ENCODE measurements at regions not wholly inside any gene's neighbourhood (a gene's known extent, or its start where the extent isn't known, plus 50 kb on each side); places are given as distances from the start of the nearest gene placed in this dataset.
A peak's percentile ranks its signal among the peaks of the same experiment; 100 is the strongest.
"Not testable (repeated sequence)": the region's sequence is repeated elsewhere in the genome, so short reads cannot be mapped to it uniquely, and the experiment has no call there.

DNA sequence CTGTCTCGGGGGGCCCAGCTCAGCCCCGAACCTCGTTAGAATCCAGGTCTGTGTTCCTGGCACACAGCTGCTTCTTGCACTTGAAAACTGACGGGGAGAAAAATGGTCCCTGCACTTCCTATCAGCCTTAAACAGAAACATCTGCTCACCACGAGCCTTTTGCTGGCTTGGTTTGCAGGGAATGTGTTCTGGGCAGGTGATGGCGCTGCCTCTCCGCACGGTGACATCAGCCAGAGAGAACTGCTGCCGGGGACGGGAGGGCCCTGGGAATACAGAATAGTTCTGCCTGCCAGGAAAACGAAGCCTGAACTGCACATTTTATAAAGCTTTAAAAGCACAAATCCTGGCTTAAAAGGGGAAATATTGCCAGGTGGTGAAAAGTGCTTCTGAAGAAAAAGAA lies 622.5 kb downstream of the TYW1 start:
- DNase-seq (ENCODE audit: low read depth): no peak

DNA sequence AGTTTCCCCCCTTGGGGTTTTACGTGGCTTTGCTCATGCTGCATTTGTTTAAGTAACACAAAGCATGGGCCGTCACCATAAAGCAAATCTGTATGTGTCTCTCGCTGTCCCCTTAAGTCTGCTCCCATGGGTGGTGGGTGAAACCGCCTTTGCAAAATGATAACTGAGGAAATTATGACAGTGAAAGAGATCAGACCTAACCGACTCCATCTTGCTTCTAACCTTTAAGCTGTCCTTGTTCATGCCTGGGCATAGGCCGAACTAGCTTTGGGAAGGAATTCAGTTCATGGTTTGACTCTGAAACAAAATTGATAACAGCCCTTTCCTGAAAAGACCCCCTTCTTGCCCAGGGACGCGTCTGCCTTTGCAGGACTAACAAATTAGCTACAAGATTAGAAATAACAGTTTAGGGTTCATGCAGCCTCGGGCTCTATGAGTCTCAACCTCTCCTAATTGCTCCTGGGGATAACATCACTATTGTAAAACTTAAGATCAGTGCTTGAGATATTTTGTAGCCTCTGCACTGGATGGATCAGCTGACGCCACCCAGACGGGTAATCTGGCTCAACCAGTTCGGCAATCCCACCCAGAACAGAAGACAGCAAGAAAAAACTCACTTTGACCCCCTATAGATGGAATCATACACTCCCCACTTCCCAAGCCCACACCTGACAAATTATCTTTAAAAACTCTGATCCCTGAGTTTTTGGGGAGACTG lies 623.7 kb downstream of the TYW1 start:
- DNase-seq (ENCODE audit: low read depth): no peak

DNA sequence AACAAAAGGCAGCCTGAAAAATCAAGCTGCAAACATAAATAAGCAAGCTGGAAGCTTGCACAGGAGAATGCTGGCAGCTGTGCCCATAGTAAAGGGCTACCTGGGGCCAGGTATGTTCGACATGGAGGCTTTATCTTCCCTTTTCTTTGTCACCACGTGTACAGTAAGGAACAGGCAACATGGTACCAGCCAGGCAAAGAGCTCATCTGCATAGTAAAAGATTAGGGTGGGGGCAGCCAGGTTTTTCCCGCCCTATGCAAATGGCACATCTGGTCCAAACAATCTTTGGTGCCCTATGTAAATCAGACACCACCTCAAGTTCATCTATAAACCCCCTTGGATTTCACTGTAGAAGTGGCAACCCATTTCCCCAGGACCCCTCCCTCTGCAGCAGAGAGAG lies 625.1 kb downstream of the TYW1 start:
- DNase-seq (ENCODE audit: low read depth): no peak

DNA sequence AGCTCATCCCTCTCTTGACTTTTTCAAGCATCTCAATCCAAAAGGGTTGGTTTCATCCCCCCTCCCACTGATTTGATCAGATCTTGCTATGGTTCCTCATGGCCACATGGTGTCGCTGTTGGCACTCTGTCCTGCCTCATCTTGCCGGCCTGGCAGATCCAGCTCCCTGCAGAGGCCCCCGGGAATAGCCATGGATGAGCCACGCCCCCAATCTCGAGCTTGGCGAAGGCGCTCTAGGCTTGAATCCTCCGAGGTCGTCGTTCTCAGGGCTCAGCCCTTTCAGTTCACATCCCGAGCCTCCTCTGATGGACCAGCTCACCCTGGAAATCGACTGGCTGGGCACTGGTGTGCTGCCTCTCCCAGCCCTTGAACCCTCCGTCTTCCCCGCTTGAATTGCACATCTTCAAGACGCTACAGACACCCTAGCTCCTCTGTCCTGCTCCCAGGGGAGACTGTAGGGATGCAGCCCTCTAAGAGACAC lies 628.7 kb downstream of the TYW1 start:
- peak; percentile 3 for DNase-seq (ENCODE audit: low read depth)

DNA sequence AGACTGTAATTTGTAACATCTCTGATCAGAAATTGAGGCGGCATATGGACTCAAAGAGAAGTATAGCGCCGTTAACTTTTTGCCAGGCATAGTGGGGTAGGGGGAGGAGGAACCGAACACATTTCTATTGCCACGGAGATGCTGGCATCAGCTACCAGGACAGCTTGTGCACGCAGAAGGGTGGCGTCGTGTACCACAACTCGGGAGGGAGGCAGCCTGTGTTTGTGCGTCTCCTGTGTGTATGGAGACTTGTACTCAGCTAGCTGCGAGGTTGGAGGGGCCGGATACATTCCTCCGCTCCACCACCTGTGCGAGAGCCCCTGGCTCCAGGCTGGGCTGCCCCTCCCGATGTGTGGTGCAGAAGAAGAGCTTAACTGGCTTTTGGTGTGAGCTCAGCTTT lies 634.8 kb downstream of the TYW1 start:
- DNase-seq (ENCODE audit: low read depth): no peak

DNA sequence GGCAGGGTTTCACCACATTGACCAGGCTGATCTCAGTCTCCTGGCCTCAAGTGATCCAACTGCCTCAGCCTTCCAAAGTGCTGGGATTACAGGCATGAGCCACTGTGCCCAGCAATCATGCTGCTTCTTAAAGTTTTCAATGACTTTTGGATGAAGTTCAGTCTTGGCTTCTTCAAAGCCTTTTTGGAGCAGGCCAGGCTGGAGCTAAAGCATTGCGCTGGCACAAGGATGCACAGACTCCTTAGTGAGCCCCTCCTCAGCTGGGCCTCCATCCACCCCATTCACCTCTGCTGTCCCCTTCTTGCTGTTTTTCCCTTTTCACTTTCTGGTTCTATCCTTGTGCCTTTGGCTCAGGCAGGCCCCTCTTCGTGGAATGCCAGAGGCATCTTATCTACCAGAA lies 638.6 kb downstream of the TYW1 start:
- DNase-seq (ENCODE audit: low read depth): no peak

DNA sequence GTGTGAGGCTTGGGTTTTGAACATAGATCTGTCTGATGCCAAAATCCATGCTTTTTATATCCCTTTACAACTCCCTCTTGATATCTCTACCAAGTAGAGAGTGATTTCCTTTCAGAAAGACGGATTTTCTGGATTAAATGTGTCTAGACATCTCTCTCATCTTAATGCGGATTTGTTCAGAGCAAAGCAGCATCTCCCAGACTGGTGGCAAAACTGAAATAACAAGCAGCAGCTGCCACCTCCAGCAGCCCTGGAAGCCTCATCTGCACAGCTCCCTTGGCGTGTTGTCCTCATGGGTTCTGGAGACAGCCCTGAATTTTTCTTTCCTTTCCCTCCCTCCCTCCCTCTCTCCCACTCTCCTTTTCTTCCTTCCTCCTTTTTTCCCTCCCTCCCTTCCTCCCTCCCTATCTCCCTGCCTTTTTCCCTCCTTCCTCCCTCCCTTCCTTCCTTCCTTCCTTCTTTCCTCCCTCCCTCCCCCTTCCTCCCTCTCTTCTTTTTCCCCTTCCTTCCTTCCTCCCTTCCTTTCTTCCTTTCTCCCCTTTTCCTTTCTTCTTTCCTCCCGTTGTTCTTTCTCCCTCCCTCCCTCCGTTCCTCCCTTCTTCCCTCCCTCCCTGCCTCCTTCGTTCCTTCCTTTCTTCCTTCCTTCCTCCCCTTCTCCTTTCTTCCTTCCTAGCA lies 639.9 kb downstream of the TYW1 start:
- no peak for DNase-seq (ENCODE audit: low read depth)

DNA sequence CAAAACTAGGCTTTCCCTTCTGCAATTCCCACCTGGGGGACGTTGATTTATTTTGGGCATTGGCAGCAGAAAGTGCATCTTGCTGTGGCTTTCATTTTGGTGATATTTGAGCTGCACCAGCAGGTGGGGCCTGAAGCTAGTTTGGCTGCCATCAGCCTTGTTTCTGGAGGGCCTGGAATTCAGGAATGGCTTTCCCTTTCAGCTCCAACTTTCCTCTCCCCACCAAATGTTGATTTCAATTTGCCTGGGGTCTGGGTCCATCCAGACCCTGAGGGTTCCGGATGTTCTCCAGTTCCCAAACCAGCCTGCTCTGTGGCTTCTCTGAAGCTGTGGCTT lies 640.4 kb downstream of the TYW1 start:
- DNase-seq (ENCODE audit: low read depth): no peak

DNA sequence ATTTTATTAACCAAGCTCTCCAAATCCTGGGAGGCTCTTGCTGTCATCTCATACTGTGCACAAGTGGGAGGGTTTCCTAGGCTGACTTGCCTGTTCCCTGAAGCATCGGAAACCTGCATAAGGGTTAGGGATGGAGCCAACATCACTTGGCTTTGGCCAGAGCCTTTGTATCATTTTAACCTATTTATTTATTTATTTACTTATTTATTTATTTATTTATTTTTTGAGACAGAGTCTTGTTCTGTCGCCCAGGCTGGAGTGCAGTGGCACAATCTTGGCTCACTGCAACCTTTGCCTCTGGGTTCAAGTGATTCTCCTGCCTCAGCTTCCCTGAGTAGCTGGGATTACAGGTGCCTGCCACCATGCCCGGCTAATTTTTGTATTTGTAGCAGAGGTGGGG lies 645.9 kb downstream of the TYW1 start:
- DNase-seq (ENCODE audit: low read depth): not testable (repeated sequence)

DNA sequence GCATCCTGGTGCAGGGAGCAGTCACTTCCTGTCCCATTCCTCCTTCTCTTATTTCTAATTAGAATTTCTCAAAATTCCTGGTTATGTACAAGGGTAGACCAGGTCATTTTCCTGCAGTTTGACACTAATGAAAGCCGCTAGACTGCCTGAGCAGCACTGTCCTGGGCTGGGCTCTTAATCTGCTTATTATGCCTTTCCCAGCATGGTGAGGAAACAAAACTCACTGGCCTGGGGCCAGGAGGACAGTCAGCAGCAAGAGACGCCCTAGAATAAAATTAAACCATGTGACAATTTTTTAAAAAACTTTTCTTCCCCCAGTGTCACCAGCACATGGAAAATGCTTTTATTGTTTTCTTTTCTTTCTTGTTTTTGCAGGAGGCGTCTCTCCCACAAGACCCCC lies 647.5 kb downstream of the TYW1 start:
- no peak for DNase-seq (ENCODE audit: low read depth)

DNA sequence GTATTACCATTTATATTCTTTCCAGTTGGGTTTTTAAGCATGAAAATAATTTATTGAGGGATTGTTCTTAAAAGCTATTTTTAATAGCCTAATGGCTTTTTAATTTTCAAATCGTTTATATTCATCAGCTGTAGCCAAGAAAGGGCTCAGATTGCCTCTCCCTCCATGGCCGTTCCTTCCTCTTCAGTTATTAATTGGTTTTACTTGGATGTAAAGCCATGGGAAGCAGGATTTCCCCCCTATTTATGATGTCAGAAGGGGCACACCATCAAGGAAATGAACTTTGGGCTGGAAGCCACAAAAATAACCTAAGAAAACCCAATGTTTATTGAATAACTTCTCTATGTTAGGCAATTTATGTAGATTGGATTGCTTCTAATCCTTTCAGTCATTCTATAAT lies 656.3 kb downstream of the TYW1 start:
- DNase-seq (ENCODE audit: low read depth): no peak

DNA sequence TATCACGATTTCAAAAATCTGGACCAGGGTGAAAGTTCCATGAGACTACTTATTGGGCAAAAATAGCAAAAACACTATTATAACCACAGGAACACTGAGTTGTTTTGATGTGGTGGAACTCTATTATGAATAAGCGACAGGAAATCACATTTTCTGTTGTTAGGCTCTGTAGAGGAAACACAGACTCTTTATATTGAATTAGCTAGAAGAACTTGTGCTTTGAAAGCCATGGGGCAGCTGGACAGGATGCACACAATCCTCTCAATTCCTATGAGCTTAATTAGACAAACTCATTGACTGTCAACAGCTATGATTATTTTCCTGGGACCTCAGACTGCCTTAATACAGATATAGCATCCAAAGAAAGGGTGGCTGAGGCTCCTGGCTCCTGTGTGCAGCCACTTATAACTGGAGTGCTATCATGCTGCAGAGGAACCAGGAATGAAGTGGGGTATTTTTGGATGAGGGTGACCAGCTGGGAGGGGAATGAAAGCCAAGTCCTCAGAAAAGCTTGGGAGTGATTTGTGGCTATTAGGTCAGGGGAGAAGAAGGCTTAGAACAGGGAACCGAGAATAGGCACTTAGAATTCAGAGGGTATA lies 657.3 kb downstream of the TYW1 start:
- no peak for DNase-seq (ENCODE audit: low read depth)

DNA sequence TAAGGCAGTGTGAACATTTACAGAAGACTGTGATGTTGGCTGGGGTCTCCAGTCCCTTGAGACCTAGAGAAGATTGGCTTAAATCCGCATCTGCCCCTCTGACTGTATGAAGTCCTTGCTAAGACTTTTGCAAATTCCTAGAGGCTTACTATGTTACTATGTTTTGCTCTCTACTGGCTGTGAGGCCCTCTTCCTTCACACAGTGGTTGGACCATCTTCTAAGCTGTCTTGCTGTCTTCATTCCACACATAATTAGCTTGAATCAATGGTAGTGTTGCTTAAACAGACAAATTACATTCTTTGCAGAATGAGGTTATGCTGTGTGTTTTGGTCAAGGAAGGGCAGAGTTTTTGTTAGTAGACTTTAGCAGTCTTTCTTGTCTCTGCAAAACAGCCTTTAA lies 658.0 kb downstream of the TYW1 start:
- DNase-seq (ENCODE audit: low read depth): no peak

DNA sequence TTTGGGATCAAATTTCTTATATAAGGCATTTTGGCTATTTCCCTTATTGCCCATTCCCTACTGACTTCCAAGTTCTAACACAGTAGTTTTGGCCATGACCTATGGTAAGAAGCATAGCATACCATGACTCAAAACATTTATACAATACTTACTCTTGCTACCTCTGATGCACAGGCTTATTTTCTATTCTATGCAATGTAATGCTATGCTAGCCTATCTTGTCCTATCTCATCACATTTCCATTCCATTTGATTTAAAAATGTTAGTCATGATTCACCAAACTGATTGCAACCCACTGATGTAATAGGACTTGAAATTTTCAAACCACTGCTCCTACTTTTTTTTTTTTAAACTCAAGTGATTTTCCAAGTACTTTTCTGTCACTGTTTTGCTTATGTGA lies 658.5 kb downstream of the TYW1 start:
- no peak for DNase-seq (ENCODE audit: low read depth)

DNA sequence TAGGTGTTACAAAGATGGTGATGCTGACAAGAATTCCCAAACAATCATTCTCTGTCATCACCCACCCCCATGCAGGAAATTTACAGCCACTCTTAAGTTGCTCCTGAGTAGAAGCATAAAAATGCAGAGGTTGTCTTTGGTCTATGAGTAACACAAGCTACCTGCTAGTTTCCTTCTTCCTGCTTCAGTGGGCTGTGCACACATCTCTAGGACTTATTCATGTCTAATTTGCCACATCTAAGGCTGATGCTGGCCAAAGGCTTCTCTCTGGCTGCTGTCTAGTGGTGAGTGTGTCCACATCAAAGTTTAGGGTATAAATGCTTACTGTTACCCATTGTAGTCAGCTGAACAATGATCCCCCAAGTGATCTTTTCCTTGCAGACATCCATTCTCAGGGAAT lies 662.5 kb downstream of the TYW1 start:
- no peak for DNase-seq (ENCODE audit: low read depth)

DNA sequence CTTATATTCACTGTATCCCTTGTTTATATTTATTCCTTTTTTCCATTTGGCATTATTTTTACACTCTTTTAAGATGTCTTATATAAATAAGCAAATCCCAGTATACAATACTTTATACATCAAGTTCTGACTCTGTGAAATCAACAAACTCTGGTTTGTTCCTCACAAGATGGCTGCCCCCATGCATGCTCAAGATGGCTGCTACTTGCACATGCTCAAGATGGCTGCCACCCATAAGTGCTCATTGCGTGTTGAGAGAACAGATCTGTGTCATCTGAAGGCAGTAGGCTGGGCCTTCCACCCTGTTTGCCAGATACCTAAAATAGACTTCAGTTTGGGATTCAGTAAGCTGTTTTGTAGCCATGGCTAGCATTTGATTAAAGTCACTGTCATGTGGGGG lies 666.2 kb downstream of the TYW1 start:
- no peak for DNase-seq (ENCODE audit: low read depth)

DNA sequence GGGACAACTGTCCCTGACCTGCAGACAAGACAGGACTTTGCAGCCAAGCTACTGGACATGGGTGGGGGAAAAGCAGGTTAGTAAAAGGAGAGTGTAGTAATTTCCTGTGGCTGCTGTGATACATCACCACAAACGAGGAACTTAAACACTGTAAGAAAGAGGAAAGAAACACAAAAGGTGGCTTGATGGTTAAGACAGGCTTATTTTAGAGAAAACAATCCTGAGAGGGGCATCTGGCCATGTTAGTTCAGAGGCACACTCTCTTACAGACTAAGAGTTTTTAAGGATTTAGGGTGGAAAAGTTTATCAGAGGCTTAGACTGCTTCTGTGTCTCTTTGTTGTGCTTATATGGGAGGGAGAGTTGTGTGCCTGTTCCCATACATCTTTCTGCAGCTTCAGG lies 667.0 kb downstream of the TYW1 start:
- no peak for DNase-seq (ENCODE audit: low read depth)

DNA sequence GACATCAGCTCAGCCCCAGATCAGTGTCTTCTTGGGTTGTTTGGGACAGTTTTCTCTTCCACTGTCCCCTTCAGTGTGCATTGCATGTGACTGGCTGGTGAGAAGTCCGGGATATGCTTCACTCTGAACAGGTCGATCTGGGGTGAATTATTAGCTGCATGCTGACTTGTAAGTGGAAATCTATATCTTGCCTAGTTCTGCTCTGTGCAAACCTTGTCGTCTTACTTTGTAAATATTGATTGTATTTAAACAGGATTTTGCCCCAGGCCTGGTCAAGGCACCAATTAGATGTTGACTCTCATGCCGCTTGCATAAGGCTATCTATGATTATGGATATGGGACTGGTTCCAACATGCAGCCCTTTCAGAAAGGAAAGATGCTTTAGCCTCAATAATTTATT lies 669.7 kb downstream of the TYW1 start:
- DNase-seq (ENCODE audit: low read depth): not testable (repeated sequence)

DNA sequence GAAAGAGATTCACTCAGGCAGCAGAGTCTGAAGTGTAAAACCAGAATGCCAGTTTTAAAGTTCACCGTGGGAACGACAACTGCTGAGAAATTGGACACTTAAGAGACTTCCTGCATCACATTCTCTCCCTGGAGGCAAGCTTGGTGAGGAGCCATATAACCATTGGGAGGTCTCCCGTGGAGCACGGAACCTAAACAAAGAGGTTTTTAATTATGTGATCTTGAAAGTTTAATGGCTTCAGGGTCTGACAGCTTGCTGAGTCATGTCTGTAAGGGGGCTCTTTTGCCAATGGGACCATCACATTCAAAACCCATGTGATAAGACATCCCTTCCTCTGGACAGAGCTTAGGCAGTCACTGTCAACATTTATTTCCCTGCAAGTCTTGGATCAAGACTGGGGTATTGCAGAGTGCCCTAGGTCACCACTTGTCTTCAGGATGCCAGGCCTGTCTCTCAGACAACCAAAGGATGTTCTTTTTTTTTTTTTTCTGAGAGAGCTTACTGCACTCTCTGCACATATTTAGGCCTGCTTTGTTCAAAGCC lies 674.4 kb downstream of the TYW1 start:
- no peak for DNase-seq (ENCODE audit: low read depth)

DNA sequence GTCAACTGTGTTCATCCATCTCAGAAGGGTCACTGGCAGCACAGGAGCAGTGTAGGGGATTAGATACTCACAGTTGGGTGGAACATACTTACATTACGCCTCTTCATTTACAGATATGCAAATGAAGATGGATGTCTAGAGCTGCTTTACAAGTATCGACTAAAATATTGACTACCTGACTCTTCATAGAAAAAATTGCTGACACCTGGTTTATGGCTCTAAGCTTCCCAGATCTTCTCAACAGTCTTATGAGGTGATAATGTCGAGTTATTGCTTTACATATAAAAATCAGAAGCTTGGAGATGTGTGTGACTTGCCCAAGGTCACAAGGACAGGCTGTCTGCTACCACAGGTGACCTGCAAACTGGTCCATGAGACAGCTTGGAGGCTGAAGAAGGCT lies 677.2 kb downstream of the TYW1 start:
- no peak for DNase-seq (ENCODE audit: low read depth)

DNA sequence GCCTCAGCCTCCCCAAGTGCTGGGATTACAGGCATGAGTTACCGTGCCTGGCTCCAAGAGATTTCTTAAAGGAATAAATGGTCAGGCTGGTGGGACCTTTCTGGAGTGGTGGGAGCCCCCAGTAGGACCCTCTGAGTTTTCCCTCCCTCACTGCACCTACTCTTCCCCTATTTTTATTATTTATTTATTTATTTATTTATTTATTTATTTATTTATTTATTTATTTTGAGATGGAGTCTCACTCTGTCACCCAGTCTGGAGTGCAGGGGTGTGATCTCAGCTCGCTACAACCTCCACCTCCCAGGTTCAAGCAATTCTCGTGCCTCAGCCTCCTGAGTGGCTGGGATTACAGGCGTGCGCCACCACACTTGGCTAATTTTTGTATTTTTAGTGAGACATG lies 678.2 kb downstream of the TYW1 start:
- DNase-seq (ENCODE audit: low read depth): not testable (repeated sequence)

DNA sequence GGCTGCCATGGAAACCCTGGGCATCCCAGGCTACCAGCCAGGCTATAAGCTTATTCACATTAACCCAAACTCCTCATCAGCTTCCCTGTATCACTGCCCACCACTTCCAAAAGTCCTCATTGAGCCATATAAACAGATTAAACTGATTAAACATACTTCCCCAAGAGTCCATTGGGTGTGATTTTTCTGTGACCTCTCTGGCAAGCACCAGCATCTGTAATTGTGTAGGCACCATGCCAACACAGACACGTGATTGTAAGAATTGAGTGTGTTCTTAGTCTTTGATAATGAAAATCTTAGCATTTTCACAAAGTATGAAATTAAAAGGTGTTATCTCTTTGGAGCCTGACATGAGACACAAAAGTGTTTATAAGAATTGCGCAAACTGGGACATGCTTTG lies 679.3 kb downstream of the TYW1 start:
- no peak for DNase-seq (ENCODE audit: low read depth)

DNA sequence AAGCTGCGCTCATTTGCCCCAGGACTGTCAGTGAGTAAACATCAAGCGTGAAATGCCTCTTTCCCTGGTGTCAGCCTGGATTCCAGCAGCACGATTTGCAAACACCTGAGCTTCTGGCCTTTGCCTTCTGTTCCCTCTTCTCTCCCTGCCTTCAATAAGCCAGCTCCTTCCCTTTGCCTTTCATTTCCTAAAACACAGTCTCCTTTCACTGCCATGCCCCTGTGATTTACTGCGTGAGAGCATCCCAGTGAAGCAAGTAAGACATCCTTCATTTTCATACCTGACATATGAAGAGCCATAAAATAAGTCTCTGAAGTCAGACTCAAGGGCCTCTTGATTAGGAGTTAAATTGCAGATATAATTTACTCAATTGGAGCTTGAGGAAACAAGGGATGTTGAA lies 681.8 kb downstream of the TYW1 start:
- no peak for DNase-seq (ENCODE audit: low read depth)

Data from fibroblast of gingiva (primary cell).